8988T (cell line): ENCODE measurements at regions not wholly inside any gene's neighbourhood (a gene's known extent, or its start where the extent isn't known, plus 50 kb on each side); places are given as distances from the start of the nearest gene placed in this dataset.

Experiments
- DNase-seq: peaks from one replicate; pipeline ENCODE4 v3.0.0; 2011

DNA sequence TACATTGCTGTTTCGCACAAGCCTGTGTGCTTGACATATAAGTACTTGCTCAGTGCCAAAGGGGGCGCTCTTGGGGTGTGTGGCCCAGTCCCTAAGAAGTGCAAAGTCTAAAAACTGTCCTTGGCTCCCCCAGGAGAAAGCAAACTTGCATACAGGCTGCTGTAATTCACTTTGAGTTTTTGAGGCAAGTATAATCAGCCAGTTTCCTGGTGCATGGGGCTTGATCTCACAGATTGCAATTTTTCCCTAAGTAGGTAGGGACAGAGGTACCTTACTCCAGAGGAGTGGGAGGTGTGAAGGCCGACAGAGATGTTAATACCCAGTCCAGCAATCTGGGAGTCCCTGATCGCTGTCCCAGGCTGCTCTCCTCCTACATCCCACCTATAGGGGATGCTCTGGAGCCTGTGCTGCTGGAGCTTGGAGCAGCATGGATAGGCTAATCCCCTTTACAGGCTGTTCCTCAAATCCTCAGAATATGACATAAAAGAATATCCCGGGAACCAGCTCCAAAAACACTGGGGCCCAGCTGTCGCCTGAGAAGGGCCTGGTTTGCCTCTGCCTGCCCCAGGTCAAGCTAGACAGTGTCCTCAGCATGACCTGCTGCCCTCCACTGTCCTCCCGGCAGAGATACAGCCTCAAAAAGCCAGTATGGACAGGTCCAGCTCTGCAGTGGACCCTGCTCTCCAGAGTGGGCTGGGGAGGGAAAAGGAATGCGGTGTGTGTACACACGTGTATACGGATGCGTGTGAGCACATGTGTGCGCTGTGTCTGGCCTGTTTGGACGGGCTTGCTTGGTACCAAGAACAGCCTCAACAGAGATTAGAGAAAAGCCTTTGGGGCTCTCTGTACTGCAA, 136.5 kb upstream of the HAAO start:
- DNase-seq, result peak; percentile 68

DNA sequence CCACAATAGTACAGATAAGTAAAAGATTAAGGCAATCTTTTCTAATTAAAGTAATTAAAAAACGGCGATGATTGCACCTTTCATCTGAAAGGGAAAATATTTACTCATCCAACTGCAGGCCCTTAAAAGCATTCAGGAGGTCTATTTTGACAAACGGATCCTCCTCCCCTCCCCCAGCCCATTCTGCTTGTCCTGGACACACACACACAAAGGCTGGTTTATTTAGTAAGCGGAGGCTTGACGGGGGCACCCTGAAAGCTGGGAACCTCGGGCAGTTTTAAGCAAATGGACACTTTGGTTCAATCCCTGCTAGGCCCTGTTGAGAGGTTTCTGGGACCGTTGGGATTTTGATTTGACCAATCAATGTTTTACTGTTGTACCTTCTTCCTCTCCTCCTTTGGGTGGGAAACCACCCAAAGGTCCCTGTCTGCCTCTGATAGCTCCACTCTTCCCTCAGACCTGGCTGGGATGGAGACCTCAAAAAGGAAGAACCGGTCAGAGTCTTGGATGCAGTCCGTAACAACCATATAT, 135.8 kb upstream of the HAAO start:
- no peak for DNase-seq

DNA sequence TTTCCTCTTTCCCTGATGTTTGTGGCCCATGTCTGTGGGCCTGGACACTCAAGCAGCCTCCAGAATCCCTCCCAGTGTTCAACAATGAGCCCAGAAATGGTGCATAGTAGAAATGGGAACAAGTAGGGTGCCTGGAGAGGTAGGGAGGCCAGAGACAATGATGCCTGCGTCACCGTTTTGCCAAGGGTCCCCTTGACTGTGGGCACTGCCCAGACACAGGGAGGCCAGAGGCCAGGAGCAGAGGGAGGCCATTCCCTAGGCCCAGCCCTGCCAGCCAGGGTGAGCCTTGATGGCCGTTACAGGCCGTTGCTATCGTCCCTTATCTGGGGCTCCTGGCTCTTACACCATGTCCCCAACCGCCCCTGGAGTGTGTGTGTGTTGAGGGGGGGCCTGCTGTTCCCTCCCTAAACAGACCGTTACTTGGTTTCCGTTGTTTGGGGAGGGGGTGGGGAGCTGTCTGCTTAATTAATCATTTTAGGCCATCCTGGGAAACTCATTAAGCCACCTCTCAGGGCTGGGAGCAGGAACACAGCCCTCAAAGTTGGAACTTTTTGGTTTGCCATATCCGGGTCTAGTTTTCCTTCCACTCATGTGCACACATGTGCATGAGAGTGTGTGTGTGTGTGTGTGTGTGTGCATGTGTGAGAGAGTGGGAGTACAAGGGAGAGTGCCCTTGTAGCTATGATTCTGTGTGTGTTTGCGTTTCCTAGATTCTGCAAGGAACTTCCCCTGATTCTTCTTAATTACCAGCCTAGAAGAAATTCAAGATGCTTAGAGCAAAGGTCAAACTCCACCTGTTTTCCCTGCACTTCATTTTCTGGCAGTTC, 135.2 kb upstream of the HAAO start:
- no peak for DNase-seq

DNA sequence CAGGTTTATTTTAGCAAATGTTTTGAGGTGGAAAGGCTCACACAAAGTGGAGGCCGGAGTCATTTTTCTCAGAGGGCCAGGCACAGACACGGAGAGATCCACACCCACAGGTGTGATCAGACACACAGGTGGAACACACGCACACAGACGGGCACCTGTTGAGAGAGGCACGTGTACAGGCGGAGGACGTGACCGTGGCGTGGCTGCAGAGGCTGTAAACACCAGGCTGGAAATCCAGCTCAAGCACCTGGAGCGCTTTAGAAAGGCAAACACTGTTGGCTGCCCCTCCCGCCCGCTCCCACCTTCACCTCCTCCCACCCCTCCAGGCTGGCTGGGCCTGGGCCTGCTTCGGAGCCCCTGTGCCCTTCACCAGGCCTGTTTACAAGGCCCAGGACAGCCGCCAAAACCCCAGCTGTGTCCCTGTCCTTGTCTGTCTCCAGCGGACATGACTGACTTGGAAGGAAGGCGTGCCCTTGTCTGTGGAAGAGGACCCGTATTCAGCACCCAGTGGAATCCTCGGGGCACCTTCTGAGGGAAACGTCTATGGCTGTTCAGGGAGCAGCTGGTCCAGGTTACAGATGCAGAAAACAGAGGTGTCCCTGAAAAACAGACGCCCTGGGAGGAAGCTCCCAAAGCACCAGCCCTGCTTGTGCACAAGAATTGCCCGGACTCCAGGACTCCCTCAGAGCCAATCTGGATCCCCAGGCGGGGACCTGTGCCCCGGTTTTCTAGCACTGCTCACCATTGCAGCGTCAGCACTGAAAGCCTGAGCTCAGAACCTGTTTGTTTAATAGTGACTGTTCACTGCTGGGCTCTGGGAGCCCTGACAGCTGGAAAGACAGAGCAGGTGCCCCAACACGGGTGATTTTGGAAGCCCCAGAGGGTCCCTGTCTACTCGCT, 134.3 kb upstream of the HAAO start:
- no peak for DNase-seq

DNA sequence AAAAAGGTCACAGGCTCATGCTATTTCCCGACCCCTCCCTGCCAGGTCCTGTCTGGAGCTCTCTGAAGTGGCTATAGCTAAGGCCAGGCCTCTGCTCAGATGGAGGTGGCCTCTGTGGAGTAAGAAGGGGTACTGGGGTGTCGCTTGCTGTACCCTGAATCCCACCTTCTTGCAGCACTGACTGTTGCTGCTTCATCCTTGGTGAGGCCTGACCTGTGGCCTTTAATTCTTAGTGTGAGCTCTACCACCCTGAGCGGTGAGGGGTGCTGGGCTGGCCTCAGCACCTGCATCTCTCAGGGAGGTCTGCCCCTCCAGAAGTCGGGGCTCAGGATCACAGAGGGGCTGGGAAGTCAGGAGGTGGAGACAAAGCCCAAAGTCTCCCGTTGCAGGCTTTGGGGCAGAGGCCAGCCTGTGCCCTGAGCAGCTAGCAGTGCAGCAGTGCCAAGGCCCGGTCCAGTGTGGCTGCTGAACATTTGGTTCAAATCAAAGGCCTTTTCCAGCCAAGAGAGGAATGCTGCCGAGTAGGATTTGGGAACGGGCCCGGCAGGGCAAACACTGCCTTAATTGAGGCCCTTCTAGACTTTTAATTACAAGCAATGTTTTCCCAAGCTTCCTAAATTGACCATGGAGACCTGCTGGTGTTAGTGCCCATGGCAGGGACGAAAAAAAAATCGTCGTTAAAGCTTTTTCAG, 133.5 kb upstream of the HAAO start:
- no peak for DNase-seq

DNA sequence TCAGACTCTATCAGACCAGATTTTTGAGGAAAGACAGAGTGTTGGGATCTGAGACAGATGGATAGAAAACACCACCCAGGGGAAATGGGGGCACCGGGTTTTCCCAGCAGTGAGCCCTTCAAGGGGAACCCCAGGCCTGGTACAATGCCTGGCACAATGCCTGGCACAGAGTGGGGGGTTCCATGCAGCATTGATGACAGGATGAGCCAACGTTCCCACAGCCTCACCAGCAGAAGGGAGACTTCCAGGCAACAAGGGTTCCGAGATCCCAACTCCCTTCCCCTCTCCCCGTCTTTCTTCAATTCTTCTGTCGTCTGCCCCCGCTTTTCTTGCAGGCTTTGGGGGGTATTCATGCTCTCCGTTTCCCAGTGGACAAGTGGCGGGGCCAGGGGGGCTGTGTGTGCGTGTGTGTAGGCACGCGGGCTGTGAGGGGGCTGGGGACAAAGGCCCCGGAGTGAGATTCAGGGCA, 132.1 kb upstream of the HAAO start:
- DNase-seq, result no peak

DNA sequence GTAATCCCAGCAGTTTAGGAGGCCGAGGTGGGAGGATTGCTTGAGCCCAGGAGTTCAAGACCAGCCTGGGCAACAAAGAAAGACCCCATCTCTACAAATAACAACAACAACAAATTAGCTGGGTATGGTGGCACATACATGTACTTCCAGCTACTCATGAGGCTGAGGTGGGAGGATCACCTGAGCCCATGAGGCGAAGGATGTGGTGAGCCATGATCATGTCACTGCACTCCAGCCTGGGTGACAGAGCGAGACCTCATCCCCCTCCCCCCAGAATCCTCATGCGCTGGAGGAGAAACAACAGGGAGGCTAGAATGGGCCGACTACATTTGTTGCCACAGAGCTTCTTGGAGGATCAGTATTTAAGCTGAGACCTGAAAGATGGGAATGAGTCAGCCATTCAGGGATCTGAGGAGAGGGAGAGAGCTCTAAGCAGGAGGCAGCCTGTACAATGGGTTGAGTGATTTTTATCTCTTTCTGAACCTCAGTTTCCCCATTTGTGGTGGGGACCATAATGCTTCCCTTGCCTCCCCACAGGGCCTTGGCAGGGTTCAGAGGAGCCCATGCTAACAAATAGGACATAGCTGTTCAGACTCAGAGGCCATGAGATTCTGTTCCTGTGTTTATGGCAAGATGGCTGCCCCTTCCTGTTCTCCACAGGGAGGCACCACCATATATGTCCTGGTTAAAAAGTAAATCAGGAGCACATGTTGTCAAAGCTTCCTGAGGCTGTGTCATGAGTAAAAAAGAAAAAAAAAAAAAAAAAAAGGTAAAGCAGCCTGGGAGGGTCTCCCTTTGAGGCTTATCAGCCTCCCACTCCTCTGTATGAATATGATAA, 131.4 kb upstream of the HAAO start:
- DNase-seq, result no peak

DNA sequence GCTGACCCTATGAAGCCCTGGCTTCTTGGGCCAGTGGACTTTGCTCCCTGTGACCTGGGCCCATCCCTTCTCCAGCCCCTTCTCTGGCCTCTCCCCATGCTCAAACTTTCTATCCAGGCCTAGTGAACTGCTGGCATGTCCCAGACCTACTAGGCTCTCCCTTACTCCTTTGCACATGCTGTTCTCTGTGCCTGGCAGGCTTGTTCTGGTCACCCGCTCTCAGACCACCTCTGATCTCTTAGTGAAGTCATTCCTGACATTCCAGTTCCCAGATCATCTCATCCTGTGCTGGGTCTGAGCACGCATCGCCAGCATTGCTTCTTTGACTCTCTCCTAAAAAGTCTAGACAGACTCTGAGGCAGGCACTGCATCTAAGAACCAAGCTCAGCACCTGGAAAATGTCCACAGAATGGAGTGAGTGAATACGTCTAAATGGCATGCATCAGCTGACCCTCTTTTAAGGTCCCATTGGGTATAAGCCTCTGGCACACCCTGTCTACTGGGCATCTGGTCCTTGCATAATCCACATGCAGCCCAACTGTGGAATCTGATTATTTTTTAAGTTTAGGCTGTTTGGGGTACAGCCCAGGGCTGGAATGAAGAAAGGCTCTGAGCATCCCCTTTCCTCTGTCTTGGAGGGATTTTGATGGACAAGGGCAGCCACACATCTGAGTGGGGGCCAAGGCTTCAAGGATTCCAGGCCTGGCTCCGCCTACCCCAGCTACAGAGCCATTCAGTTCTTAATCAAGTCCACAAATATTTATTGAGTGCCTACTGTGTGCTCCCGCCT, 130.6 kb upstream of the HAAO start:
- DNase-seq, result no peak

DNA sequence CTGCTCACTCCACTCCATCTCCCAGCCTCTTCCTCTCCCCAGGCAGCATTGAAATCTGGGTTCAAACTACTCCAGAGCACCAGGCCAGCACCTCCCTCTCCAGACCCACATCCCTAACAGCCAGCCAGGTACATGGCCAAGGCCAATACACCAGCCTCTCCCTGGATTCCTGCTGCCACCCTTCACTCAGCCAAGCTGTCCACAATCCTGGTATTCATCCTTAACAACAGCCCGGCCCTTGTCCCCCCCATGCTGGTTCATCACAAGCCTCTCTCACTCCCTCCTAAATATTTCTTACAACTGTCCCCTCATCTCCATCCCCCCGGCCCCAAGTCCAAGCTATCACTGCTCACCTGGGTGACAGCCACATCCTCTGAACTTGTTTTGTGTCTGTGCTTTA, 129.9 kb upstream of the HAAO start:
- no peak for DNase-seq

DNA sequence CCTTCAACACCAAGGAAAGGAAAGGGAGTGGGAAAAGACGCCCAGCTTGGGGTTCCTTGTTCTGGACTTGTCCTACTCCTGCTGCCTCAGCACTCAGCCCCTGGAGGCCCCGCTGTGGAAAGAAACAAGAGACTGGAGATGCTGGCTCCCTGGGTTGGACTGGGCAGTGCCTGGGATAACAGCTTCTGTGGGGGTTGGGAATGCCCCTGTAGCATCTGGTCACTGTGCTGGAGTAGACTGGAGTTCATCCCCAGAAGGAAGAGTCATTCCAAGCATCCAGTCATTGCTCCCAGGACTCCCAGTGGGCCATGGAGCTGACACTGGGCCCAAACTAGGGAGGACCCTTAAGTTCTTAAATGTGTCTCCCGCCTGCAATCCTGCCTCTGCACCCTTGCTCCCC, 129.3 kb upstream of the HAAO start:
- DNase-seq, result no peak

DNA sequence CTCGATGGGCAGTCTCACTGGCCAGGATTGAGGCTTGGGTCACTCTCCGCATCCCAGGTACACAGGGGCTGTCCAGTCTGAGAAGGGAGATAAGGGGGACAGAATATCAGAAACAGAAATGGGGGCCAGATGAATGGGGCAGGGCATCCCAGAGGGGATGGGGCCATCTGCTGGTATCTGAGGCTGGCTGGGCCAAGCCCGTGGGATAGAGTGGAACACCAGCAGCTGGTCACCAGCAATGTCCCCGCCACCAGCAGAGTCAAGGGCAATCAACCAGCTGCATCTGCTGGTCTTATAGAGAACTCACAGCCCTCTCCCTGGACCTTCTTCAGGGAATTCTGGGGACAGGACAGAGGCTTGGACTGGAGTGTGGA, 128.8 kb upstream of the HAAO start:
- DNase-seq, result no peak

DNA sequence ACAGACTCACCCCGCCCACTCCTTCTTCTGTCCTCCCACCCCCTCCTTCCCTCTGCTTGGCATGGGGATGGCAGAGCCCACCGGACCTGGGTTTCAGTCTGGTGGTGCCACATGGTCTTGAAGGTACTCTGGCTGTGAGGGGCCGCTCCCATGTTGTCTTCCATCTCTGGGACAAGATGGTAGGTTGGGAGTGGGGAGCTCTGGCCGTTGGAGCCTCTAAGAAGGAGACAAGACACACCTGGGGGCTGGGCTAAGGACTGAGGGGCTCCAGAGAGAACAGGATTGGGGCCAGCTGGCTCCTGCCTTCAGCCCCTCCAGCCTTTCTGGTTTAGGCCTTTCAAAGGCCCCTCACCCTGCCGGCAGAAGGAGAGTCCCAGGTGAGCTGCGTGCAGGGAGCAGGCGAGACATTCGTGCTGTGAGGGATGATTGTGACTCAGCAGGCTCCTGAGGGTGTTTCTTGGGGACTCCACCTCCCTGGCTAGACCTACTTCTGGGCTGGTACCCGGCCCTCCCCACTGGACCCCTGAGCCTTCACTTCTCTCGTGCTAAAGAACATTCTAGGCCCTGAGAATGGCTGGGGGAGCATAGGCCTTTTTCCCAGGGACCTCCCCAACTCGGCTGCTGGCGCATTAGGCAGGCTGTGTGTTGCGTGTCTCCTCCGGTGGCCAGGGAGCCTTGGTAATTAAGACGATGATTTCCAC, 128.2 kb upstream of the HAAO start:
- no peak for DNase-seq

DNA sequence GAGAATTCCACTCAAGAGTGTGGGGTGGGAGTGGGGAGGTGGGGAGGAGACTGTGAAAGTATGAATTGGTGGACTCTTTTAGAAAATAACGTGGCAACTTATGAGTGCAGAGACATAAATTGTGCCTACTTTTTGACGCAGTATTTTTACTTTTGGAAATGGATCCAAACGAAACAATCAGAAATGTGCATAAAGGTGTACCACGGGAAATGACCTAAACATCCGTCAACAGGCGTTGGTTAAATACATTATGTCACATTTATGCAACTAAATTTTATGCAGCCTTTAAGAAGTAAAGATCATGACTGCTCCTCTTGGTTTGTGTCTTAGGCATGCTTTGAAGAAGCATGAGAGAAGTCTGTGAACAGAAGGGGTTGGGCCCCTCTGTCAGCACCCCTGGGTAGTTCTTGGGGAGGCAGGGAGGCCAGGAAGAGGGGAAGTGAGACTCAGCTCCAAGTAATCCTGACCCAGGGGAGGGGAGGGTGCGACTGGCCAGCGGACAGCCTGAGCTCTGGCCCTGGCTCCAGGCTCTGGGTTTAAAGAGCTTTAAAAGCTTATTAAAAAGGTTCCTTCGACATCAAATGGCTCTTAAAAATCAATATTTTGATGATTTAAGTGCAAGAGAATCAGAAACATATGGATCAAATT, 126.4 kb upstream of the HAAO start:
- no peak for DNase-seq

DNA sequence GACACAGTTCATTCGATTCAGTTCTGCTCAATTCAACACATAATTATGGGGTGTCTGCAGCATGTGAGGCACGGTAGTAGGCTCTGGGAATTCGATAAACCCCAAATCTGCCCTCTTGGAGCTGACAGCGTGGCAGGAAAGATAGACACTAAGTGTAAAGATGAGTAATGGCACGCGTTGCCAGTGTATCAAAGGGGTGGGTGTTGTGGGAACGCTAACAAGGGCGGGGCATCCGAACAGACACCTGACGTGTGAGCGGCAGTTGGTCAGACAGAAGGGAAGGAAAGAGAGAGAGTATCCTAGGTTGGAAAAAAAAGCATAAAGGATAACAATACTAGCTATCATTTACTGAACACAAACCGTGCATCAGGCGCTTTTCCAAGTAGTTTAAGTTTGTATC, 125.7 kb upstream of the HAAO start:
- no peak for DNase-seq

DNA sequence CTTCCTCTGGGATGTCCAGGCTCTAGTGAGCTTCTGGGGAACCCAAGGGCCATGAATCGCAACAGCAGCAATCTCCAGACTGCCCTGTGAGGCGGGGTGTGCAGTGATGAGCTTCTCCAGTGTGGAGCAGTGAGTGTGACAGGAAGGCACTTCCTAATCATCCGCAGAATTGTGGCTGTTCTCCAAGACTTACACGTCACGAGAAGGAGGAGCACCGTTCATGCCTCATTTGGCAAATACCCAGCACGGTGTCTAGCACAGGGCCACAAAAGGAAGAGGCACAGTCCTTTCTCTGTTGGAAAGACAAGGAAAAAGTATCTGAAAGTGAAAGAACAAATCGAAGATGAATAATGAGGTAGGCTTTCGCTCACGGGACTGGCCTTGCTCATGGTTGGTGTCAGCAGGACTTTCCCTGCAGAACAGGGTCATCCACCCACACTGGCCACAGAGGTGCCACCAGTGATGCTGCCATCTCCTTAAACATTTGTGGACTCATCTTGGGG, 125.1 kb upstream of the HAAO start:
- DNase-seq, result no peak

DNA sequence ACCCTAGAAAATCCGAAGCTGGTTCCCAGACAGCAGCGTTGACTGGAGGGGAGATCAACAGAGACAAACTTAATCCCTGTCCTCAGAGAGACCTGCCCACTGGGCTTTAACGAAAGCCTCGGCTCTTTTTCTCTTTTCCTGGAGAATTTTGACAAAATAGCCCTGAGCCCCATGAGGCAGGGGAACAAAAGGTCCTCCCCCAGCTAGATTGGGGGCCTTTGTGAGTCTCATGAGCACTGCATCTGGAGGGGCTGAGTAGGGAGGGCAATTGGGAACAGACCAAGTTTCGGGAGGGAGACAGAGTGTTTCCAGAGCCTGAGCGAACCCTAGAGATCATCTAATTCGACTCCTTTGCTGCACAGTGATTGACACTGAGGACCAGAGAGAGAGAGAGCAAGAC, 123.9 kb upstream of the HAAO start:
- DNase-seq, result no peak

DNA sequence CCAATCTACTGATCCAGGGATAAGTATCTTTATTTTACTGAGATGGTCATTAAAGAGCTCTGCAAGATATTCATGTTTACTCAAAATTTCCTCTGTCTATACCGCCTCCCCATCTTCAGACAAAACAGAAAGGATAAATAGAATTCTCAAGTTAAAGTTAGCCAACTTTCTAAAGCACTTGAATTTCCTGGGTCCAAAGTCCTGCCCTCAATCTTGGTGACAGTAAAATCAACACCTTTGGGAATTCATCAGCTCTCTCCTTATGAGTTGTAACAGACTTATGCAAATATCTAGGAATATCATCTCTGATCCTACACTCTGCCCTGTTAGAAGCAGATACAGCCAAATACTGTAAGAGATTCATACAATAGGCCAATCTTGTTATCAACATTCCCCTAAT, 122.5 kb upstream of the HAAO start:
- no peak for DNase-seq

DNA sequence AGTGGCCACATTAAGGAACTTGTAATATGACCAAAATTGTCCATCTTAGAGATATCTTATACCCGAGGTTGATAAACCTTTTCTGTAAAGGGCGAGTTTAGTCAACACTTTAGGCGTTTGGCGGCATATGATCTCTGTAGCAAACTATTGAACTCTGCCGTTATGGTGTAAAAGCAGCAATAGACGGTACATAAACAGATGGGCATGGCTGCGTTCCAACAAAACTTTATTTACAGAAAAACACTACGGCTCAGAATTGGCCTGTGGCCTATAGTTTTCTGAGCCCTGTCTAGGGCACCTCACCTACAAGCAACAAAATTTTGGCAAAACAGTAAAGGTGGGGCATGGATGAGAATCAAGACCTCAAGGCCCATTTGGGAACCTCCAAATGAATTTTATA, 121.9 kb upstream of the HAAO start:
- no peak for DNase-seq

DNA sequence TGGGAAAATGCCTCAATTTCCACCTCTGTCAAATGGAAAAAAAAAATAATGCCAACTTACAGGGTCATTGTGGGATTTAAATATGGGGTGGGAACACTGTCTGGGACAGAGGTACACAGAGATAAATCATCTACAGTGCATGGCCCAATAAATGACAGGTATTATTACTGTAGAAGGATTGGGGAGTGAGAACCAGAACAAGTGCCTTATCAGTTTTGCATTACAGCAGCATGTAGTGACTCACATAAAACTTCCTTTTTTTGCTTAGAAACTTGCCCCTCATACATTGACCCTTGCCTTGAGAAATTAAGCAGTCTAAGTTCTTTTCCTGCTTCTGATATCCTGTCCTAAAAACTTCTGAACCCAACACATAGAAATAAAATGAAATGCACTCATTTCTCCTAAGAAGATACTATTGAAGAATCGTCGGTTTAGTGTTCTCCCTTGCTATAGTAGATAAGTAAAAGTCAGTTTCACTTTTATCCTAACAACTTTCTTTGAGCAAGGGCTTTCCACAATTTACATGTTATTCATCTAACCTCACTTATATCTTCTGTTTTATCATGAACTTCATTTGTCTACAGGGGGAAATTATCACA, 121.0 kb upstream of the HAAO start:
- DNase-seq, result no peak
